ENCODE measurements at regions not wholly inside any gene's neighbourhood (a gene's known extent, or its start where the extent isn't known, plus 50 kb on each side); places are given as distances from the start of the nearest gene placed in this dataset.

- no peak for DNase-seq
Observed at GRCh38 chr3:194075088-194075615, 60.8 kb upstream of the HES1 start.

DNA sequence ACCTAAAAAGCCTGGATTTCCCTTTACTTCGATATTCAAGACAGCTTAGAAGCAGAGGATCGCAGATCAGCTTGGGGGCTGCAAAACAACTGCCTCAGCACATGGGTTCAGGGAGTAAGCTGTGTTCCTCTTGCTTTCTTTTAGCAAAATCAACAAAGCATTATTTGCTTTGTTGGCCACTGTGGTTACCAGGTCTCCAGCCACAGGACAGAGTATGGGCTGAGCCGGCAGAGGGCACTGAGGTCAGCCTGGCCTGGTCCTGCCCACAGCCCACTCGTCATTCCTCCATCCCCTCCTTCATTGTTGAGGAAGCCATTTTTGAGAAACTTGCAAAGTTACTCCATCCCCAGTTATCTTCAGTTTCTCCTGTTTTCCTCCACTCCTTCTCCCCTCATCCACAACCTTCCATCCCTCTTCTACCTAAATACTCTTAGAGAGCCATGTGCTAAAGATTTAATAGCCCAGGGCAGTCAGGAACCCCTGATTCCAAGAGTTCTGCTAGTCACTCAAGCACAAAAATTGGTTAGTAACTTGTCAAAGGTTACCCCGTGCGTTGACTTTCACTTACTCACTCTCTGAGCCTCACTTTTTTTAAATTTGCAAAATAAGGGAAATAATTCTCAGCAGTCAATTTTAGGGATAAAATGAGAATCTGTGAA is 60.0 kb upstream of the HES1 start:
- DNase-seq = no peak

GRCh38 chr3:194076475-194076874 is 59.5 kb upstream of the HES1 start:
- DNase-seq = no peak

GRCh38 chr3:194077602-194078001 is 58.3 kb upstream of the HES1 start:
- DNase-seq = no peak

DNA sequence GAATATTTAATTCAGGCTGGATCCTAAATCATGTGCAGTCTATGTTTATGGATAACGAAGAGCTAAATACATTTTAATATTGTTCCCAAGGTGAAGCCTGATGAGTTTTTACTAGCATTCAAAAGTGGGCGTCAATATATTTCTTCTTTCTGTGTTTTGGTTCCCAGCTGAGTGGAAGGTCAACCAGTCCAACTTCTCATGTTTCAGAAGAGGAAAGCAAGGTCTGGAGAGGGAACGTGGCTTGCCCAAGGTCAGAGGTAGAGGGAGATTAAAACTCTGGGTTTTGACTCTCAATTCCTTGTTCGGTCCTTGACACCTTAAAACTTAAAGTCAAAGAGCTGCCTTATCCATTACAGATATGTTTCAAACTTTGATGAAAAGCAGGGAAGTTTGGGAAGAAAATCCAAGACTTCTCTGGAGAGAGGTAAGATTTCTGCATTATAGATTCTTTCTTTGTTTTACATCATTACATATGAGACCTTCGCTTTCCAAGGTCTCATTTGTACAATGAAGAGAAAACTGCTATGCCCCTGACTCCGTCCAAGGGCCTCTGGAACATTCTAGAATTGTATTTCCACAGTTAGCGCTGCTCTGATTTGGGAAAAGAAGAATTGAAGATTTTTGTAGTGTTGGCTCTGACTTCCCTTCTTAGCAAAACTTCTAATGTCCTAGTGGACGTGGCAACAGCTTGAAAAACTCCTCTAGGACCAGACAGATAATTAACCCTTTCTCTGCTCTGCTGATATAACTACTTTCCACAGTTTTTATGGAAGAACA is 57.7 kb upstream of the HES1 start:
- DNase-seq = no peak

GRCh38 chr3:194079702-194080172 is 56.2 kb upstream of the HES1 start:
- DNase-seq = no peak

- DNase-seq = no peak
Observed at GRCh38 chr3:194080436-194080835, 55.5 kb upstream of the HES1 start.

DNA sequence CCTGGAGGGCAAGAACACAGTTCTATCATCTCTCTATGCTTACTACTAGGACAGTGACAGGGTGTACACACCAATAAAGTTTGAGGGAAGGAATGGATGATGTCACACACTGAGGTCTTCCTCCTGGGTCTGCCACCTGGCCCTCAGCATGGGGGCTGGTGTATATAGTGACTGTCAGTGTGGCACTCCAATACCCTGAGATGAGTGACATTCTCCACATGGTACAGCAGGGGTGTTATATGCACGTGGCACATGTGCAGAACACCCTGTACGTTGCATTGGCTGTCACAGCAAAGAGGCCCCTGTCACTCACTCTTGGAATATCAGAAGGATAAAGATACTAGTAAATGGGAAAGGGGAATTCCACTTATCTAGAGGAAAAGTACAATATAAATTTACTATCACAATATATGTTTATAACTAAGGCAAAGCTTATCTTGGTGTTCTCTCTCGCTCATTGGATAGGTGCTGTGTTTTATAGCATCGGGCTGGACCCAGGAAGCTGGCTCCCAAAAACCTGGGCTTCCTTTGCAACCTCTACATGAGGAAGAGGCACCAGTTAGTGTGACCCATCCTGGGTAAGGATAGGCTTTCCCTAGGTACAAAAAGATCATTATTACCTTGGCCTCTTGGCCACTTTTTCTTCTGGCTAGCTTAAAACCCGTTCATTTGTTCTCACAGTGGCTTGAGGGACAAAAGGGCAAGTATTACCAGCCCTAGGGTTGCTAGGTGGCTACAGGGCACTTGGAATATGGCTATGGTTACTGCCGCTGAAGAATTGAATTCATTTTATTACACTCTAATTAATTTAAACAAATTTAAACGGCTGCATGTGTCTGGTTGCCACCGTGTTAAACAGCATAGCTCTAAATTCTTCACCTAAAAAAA is 54.8 kb upstream of the HES1 start:
- no peak for DNase-seq

DNA sequence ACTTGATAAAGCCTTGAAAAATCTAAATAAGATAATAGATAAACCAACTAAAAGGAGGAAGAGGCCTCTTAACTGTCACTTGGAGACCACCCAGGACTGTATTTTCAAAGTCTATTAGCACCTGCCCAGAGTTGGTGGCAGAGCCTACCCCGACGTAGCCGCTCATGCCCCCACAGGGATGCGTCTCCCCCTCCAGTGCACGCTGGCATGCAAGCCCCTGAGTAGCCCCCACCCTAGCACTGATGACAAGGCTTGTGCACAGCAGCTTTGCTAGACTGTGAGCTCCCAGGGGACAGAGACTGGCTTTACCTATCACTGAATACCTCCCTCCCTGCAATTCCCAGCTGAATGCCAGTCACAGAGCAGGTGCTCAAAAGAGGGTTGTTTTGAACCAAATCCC is 54.1 kb upstream of the HES1 start:
- no peak for DNase-seq

DNA sequence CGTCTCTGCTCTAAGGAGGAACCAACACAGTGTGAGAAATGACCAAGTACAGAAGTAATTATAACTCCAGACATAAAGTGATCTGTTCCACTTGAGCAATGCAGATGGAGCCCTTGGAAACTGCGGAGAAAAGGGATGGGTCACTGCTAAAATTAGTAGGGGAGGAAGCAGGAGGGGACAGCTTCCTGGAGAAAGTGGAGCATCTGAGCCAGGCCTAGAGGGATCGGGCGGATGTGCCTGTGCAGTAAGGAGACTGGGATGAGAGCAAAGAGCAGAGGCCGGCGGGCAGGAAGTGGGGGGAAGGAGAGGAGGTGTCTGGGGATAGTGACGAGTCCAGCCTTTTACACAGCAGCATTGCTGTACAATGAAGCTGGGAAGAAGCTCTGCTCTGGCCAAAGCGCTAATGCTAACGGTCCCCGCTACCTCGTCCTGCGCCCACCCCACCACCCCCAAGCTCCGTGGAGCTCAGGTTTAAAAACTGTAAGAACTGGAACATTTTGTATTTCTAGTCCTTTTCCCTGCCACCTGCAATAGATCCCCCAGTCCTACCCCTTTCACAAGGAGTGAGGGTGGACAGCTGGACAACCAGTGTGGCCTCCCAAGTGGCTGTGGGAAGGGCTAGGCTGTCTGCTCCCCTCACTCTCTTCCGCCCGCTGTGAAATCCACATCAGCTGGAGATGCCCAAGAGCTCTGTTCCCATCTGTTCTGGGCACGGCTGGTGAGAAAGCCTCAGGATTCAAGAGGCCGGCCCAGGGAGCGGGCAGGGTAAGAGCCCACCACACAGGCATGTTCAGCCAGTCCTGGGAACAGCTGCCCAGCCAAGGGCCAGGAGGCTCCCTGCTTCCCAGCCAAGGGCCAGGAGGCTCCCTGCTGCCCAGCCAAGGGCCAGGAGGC is 53.0 kb upstream of the HES1 start:
- DNase-seq = no peak

DNA sequence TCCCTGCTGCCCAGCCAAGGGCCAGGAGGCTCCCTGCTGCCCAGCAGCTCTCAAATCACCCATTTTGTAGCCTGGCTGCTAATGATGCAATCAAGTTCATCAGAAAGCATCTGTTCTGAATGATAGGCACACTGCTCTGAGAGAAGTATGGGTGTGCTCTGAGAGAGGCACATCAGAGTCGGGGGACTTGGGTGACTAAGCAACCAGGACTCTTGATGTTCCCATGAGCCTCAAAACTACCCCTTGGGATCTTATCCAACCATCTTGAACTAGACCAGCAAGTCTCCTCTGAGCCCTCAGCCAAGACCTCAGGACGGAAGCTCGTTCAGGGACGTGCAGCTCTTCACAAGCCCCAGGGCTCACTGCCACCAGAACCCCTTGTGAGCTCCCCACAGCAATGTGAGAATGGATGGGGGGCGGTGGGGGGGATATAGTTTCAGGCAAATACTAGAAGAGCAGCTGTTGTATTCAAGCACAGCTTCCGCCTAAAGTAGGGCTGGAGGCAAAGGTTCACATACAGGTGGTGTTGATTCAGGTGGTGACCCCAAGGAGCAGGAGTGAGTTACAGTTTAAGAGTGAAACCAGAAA is 52.2 kb upstream of the HES1 start:
- DNase-seq = no peak

GRCh38 chr3:194084284-194084683 is 51.7 kb upstream of the HES1 start:
- DNase-seq = no peak

Measured in activated T-cell treated with anti-CD3 and anti-CD28 coated beads for 4 hours (primary cell).